T-helper 1 cell treated with Interleukin-12 subunit alpha and Interleukin-12 subunit beta and Interleukin-4 antibody, amounts not matched to agents 30 μg/mL and 1 μg/mL, for 36 hours (primary cell): ENCODE measurements at regions not wholly inside any gene's neighbourhood (a gene's known extent, or its start where the extent isn't known, plus 50 kb on each side); places are given as distances from the start of the nearest gene placed in this dataset.
"Not testable (repeated sequence)": the region's sequence is repeated elsewhere in the genome, so short reads cannot be mapped to it uniquely, and the experiment has no call there.

Experiments
- H3K27ac Mint-ChIP-seq: one replicate; pipeline ENCODE4 v1.8.0; 2021; ENCODE audit warnings: mild to moderate bottlenecking, mixed read lengths
- H3K27me3 Mint-ChIP-seq: one replicate; pipeline ENCODE4 v1.8.0; 2021; ENCODE audit warnings: low read depth, mixed read lengths
- H3K36me3 Mint-ChIP-seq: one replicate; pipeline ENCODE4 v1.8.0; 2021; ENCODE audit warnings: low read depth, mixed read lengths
- H3K4me1 Mint-ChIP-seq: one replicate; pipeline ENCODE4 v1.8.0; 2021; ENCODE audit warnings: low read depth, mixed read lengths
- H3K4me3 Mint-ChIP-seq: one replicate; pipeline ENCODE4 v1.8.0; 2021; ENCODE audit warnings: mild to moderate bottlenecking, moderate library complexity, mixed read lengths
- H3K9me3 Mint-ChIP-seq: one replicate; pipeline ENCODE4 v1.8.0; 2021; ENCODE audit warnings: mixed read lengths

GRCh38 chr12:75657831-75658230, 146.4 kb upstream of the KRR1 start:
- Mint-ChIP-seq H3K9me3 (peaks cover 5% of the 10 kb centered on the region), H3K4me3 (no peak overlapping the region), H3K36me3 (peaks cover 6% of the 10 kb centered on the region), H3K27ac (no peak overlapping the region), H3K27me3 (peaks cover 8% of the 10 kb centered on the region), H3K4me1 (peaks cover 14% of the 10 kb centered on the region)

GRCh38 chr12:75657354-75657753, 145.9 kb upstream of the KRR1 start:
- Mint-ChIP-seq H3K27me3 (peaks cover 11% of the 10 kb centered on the region), H3K4me1 (peaks cover 14% of the 10 kb centered on the region)
- H3K36me3 Mint-ChIP-seq, H3K27ac Mint-ChIP-seq, H3K9me3 Mint-ChIP-seq, H3K4me3 Mint-ChIP-seq: not testable (repeated sequence)

GRCh38 chr12:75656648-75657047, 145.2 kb upstream of the KRR1 start:
- no peak overlapping the region for H3K27ac Mint-ChIP-seq

GRCh38 chr12:75656210-75656609, 144.8 kb upstream of the KRR1 start:
- H3K4me1 Mint-ChIP-seq: peaks cover 14% of the 10 kb centered on the region
- peaks cover 5% of the 10 kb centered on the region for H3K9me3 Mint-ChIP-seq

More at GRCh38 chr12:75656648-75657047, 145.2 kb upstream of the KRR1 start:
- H3K4me3 Mint-ChIP-seq: no peak overlapping the region
- peaks cover 6% of the 10 kb centered on the region for H3K36me3 Mint-ChIP-seq
- peaks cover 15% of the 10 kb centered on the region for H3K27me3 Mint-ChIP-seq
- peaks cover 5% of the 10 kb centered on the region for H3K9me3 Mint-ChIP-seq
- H3K4me1 Mint-ChIP-seq: peaks cover 14% of the 10 kb centered on the region

GRCh38 chr12:75655315-75655806, 144.0 kb upstream of the KRR1 start:
- peaks cover 6% of the 10 kb centered on the region for H3K36me3 Mint-ChIP-seq
- H3K9me3 Mint-ChIP-seq: peaks cover 5% of the 10 kb centered on the region
- peak overlapping the region; percentile 36 for H3K4me3 Mint-ChIP-seq
- peaks cover 14% of the 10 kb centered on the region for H3K4me1 Mint-ChIP-seq
- H3K27me3 Mint-ChIP-seq: peaks cover 17% of the 10 kb centered on the region
- H3K27ac Mint-ChIP-seq: peak overlapping the region; percentile 79

More at GRCh38 chr12:75656210-75656609, 144.8 kb upstream of the KRR1 start:
- H3K27me3 Mint-ChIP-seq: peaks cover 15% of the 10 kb centered on the region
- H3K36me3 Mint-ChIP-seq: peaks cover 6% of the 10 kb centered on the region
- no peak overlapping the region for H3K4me3 Mint-ChIP-seq
- no peak overlapping the region for H3K27ac Mint-ChIP-seq

GRCh38 chr12:75651342-75651695, 139.9 kb upstream of the KRR1 start:
- peaks cover 5% of the 10 kb centered on the region for H3K9me3 Mint-ChIP-seq
- H3K4me3 Mint-ChIP-seq: no peak overlapping the region
- peaks cover 8% of the 10 kb centered on the region for H3K4me1 Mint-ChIP-seq
- H3K27ac Mint-ChIP-seq: no peak overlapping the region
- peaks cover 6% of the 10 kb centered on the region for H3K36me3 Mint-ChIP-seq
- H3K27me3 Mint-ChIP-seq: peaks cover 37% of the 10 kb centered on the region

GRCh38 chr12:75650595-75651341, 139.4 kb upstream of the KRR1 start:
- Mint-ChIP-seq H3K4me1 (peaks cover 8% of the 10 kb centered on the region), H3K27me3 (peaks cover 37% of the 10 kb centered on the region), H3K4me3 (no peak overlapping the region), H3K36me3 (peaks cover 6% of the 10 kb centered on the region), H3K9me3 (peaks cover 5% of the 10 kb centered on the region), H3K27ac (no peak overlapping the region)

- Mint-ChIP-seq H3K36me3 (peaks cover 2% of the 10 kb centered on the region), H3K9me3 (no peaks in the 10 kb centered on the region), H3K4me1 (peaks cover 3% of the 10 kb centered on the region), H3K27ac (no peak overlapping the region), H3K27me3 (peaks cover 37% of the 10 kb centered on the region), H3K4me3 (no peak overlapping the region)
These were observed 138.7 kb upstream of the KRR1 start for GRCh38 chr12:75650100-75650499.

GRCh38 chr12:75648856-75649255, 137.4 kb upstream of the KRR1 start:
- Mint-ChIP-seq H3K27me3 (peaks cover 35% of the 10 kb centered on the region), H3K4me3 (no peak overlapping the region), H3K9me3 (no peaks in the 10 kb centered on the region), H3K4me1 (peaks cover 3% of the 10 kb centered on the region), H3K36me3 (peaks cover 2% of the 10 kb centered on the region), H3K27ac (no peak overlapping the region)

- H3K27ac Mint-ChIP-seq: no peak overlapping the region
- peaks cover 22% of the 10 kb centered on the region for H3K27me3 Mint-ChIP-seq
- H3K36me3 Mint-ChIP-seq: no peaks in the 10 kb centered on the region
- peaks cover 10% of the 10 kb centered on the region for H3K4me1 Mint-ChIP-seq
- H3K9me3 Mint-ChIP-seq: no peaks in the 10 kb centered on the region
- H3K4me3 Mint-ChIP-seq: no peak overlapping the region
These were observed 135.2 kb upstream of the KRR1 start for GRCh38 chr12:75646329-75647210.

GRCh38 chr12:75644472-75645072, 133.2 kb upstream of the KRR1 start:
- peaks cover 23% of the 10 kb centered on the region for H3K4me1 Mint-ChIP-seq
- no peaks in the 10 kb centered on the region for H3K9me3 Mint-ChIP-seq
- H3K27ac Mint-ChIP-seq: no peak overlapping the region
- no peak overlapping the region for H3K4me3 Mint-ChIP-seq
- H3K27me3 Mint-ChIP-seq: peaks cover 16% of the 10 kb centered on the region
- H3K36me3 Mint-ChIP-seq: no peaks in the 10 kb centered on the region

GRCh38 chr12:75643119-75643518, 131.7 kb upstream of the KRR1 start:
- not testable (repeated sequence) for H3K27ac Mint-ChIP-seq, H3K9me3 Mint-ChIP-seq

GRCh38 chr12:75642226-75642625, 130.8 kb upstream of the KRR1 start:
- no peaks in the 10 kb centered on the region for H3K36me3 Mint-ChIP-seq
- peak overlapping the region; percentile 36 for H3K27ac Mint-ChIP-seq
- H3K9me3 Mint-ChIP-seq: no peaks in the 10 kb centered on the region
- peaks cover 6% of the 10 kb centered on the region for H3K27me3 Mint-ChIP-seq
- peaks cover 23% of the 10 kb centered on the region for H3K4me1 Mint-ChIP-seq
- no peak overlapping the region for H3K4me3 Mint-ChIP-seq

More at GRCh38 chr12:75643119-75643518, 131.7 kb upstream of the KRR1 start:
- Mint-ChIP-seq H3K27me3 (peaks cover 13% of the 10 kb centered on the region), H3K4me1 (peaks cover 23% of the 10 kb centered on the region)
- not testable (repeated sequence) for H3K4me3 Mint-ChIP-seq, H3K36me3 Mint-ChIP-seq

GRCh38 chr12:75641031-75641780, 129.8 kb upstream of the KRR1 start:
- Mint-ChIP-seq H3K36me3 (no peaks in the 10 kb centered on the region), H3K27ac (peak overlapping the region; percentile 80), H3K27me3 (no peaks in the 10 kb centered on the region), H3K4me3 (peak overlapping the region; percentile 18), H3K4me1 (peaks cover 29% of the 10 kb centered on the region), H3K9me3 (no peaks in the 10 kb centered on the region)
